Glomerular endothelial cell (primary cell): ENCODE measurements at regions not wholly inside any gene's neighbourhood (a gene's known extent, or its start where the extent isn't known, plus 50 kb on each side); places are given as distances from the start of the nearest gene placed in this dataset.
"Not testable (repeated sequence)": the region's sequence is repeated elsewhere in the genome, so short reads cannot be mapped to it uniquely, and the experiment has no call there.

ENCODE experiments used
- DNase-seq: peaks from one replicate; pipeline ENCODE4 v3.0.0-alpha.2; 2011; ENCODE audit warnings: low read depth, low spot score; ENCODE audit errors: extremely low read depth

GRCh38 chr7:9453521-9453920 lies 1020.1 kb downstream of the NXPH1 start:
- DNase-seq, result no peak

GRCh38 chr7:9488555-9488954 lies 1055.1 kb downstream of the NXPH1 start:
- peak; percentile 3 for DNase-seq

GRCh38 chr7:9498303-9498702 lies 1064.9 kb downstream of the NXPH1 start:
- DNase-seq, result no peak

- DNase-seq, result no peak
Measured at GRCh38 chr7:9502269-9502668, 1068.9 kb downstream of the NXPH1 start.

GRCh38 chr7:9504678-9505077 lies 1071.3 kb downstream of the NXPH1 start:
- DNase-seq, result no peak

GRCh38 chr7:9505516-9505915 lies 1072.1 kb downstream of the NXPH1 start:
- DNase-seq, result no peak

GRCh38 chr7:9507290-9507689 lies 1073.9 kb downstream of the NXPH1 start:
- DNase-seq, result no peak

- DNase-seq, result no peak
Measured at GRCh38 chr7:9516662-9517061, 1083.3 kb downstream of the NXPH1 start.

GRCh38 chr7:9523579-9523978 lies 1090.2 kb downstream of the NXPH1 start:
- no peak for DNase-seq

- DNase-seq, result not testable (repeated sequence)
Measured at GRCh38 chr7:9552431-9552830, 1119.0 kb downstream of the NXPH1 start.

- no peak for DNase-seq
Measured at GRCh38 chr7:9557853-9558252, 1124.4 kb downstream of the NXPH1 start.

GRCh38 chr7:9575716-9576115 lies 1142.3 kb downstream of the NXPH1 start:
- no peak for DNase-seq

GRCh38 chr7:9582824-9583223 lies 1149.4 kb downstream of the NXPH1 start:
- no peak for DNase-seq

GRCh38 chr7:9598411-9598810 lies 1165.0 kb downstream of the NXPH1 start:
- no peak for DNase-seq

GRCh38 chr7:9600974-9601373 lies 1167.6 kb downstream of the NXPH1 start:
- DNase-seq, result no peak

- no peak for DNase-seq
Measured at GRCh38 chr7:9603291-9603690, 1169.9 kb downstream of the NXPH1 start.

GRCh38 chr7:9608560-9608959 lies 1175.2 kb downstream of the NXPH1 start:
- DNase-seq, result no peak

GRCh38 chr7:9620899-9621298 lies 1187.5 kb downstream of the NXPH1 start:
- DNase-seq, result not testable (repeated sequence)

- not testable (repeated sequence) for DNase-seq
Measured at GRCh38 chr7:9621306-9621902, 1188.0 kb downstream of the NXPH1 start.

GRCh38 chr7:9621927-9622326 lies 1188.5 kb downstream of the NXPH1 start:
- no peak for DNase-seq

- no peak for DNase-seq
Measured at GRCh38 chr7:9625953-9626352, 1192.5 kb downstream of the NXPH1 start.

- DNase-seq, result no peak
Measured at GRCh38 chr7:9645756-9646155, 1212.3 kb downstream of the NXPH1 start.

- no peak for DNase-seq
Measured at GRCh38 chr7:9657257-9657656, 1223.8 kb downstream of the NXPH1 start.
